ENCODE measurements at regions not wholly inside any gene's neighbourhood (a gene's known extent, or its start where the extent isn't known, plus 50 kb on each side); places are given as distances from the start of the nearest gene placed in this dataset.

- TF ChIP-seq SIN3A (IDR thresholded peaks at IDR 0.05; ENCODE audit: borderline replicate concordance, insufficient read depth, low read length) (no peak), FOXP2 (optimal IDR thresholded peaks at IDR 0.05; ENCODE audit: borderline replicate concordance, extremely low read depth, extremely low read length, insufficient read depth) (no peak)
Measured at GRCh38 chr4:104869831-104870230, 276.8 kb upstream of the TET2 start.

GRCh38 chr4:104870495-104871233, 276.0 kb upstream of the TET2 start:
- TF ChIP-seq TAF1 (IDR thresholded peaks at IDR 0.05; ENCODE audit: borderline replicate concordance, insufficient read depth, low read length) (no peak), REST (IDR thresholded peaks at IDR 0.05; ENCODE audit: insufficient read depth in 1 of 2, low read depth in 2 of 2, low read length in 2 of 2) (no peak), POLR2AphosphoS5 (IDR thresholded peaks at IDR 0.05; ENCODE audit: low read depth, low read length) (no peak), FOXP2 (optimal IDR thresholded peaks at IDR 0.05; ENCODE audit: borderline replicate concordance, extremely low read depth, extremely low read length, insufficient read depth) (no peak), SIN3A (IDR thresholded peaks at IDR 0.05; ENCODE audit: borderline replicate concordance, insufficient read depth, low read length) (no peak)

- TF ChIP-seq FOXP2 (optimal IDR thresholded peaks at IDR 0.05; ENCODE audit: borderline replicate concordance, extremely low read depth, extremely low read length, insufficient read depth): no peak
Measured at GRCh38 chr4:104878936-104879335, 267.7 kb upstream of the TET2 start.

- TF ChIP-seq FOXP2 (optimal IDR thresholded peaks at IDR 0.05; ENCODE audit: borderline replicate concordance, extremely low read depth, extremely low read length, insufficient read depth): no peak
- TF ChIP-seq SIN3A (IDR thresholded peaks at IDR 0.05; ENCODE audit: borderline replicate concordance, insufficient read depth, low read length): no peak
- TF ChIP-seq POLR2AphosphoS5 (IDR thresholded peaks at IDR 0.05; ENCODE audit: low read depth, low read length): no peak
- no peak for TF ChIP-seq REST (IDR thresholded peaks at IDR 0.05; ENCODE audit: insufficient read depth in 1 of 2, low read depth in 2 of 2, low read length in 2 of 2)
- TF ChIP-seq TAF1 (IDR thresholded peaks at IDR 0.05; ENCODE audit: borderline replicate concordance, insufficient read depth, low read length): no peak
Measured at GRCh38 chr4:104879367-104879766, 267.3 kb upstream of the TET2 start.

- TF ChIP-seq REST (IDR thresholded peaks at IDR 0.05; ENCODE audit: insufficient read depth in 1 of 2, low read depth in 2 of 2, low read length in 2 of 2) (no peak), SIN3A (IDR thresholded peaks at IDR 0.05; ENCODE audit: borderline replicate concordance, insufficient read depth, low read length) (no peak), FOXP2 (optimal IDR thresholded peaks at IDR 0.05; ENCODE audit: borderline replicate concordance, extremely low read depth, extremely low read length, insufficient read depth) (no peak), TAF1 (IDR thresholded peaks at IDR 0.05; ENCODE audit: borderline replicate concordance, insufficient read depth, low read length) (no peak), POLR2AphosphoS5 (IDR thresholded peaks at IDR 0.05; ENCODE audit: low read depth, low read length) (no peak)
Measured at GRCh38 chr4:104879854-104880253, 266.8 kb upstream of the TET2 start.

- TF ChIP-seq POLR2AphosphoS5 (IDR thresholded peaks at IDR 0.05; ENCODE audit: low read depth, low read length): no peak
- TF ChIP-seq TAF1 (IDR thresholded peaks at IDR 0.05; ENCODE audit: borderline replicate concordance, insufficient read depth, low read length): no peak
- no peak for TF ChIP-seq SIN3A (IDR thresholded peaks at IDR 0.05; ENCODE audit: borderline replicate concordance, insufficient read depth, low read length)
- TF ChIP-seq REST (IDR thresholded peaks at IDR 0.05; ENCODE audit: insufficient read depth in 1 of 2, low read depth in 2 of 2, low read length in 2 of 2): no peak
- no peak for TF ChIP-seq FOXP2 (optimal IDR thresholded peaks at IDR 0.05; ENCODE audit: borderline replicate concordance, extremely low read depth, extremely low read length, insufficient read depth)
Measured at GRCh38 chr4:104881136-104881886, 265.4 kb upstream of the TET2 start.

Data from PFSK-1 (cell line).